ENCODE measurements at regions not wholly inside any gene's neighbourhood (a gene's known extent, or its start where the extent isn't known, plus 50 kb on each side); places are given as distances from the start of the nearest gene placed in this dataset.

DNA sequence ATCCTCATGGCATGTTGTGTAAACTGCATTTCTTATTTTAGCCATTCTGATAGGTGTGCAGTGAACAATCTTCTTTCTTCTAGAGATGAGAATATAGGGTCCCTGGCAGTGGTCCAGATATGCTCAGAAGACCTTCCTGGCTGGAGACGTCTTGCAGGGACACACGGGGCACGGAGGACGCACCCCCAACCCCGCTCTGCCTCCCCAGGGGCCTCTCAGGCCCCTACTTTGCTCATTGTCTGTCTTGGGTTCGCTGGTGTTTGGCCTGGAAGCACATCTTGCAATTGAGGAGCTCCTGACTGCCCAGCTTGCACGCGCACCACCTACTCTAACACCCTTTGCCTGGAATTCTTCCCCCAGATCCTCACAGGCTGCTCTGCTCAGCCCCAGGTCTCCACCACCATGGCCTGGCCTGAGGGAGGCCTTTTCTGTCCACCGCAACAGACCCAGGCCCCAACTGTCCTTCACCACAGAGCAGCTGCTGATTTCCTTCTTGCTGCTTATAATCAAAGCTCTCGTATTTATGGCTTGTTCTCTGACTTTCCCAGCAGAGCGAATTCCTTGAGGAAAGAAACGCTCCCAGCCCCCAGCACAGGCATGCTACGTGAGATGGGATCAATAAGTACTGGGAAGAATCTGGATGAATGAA lies 295.9 kb upstream of the HDAC4 start (continued):
- TF ChIP-seq PCBP2 (IDR thresholded peaks at IDR 0.05; ENCODE audit: low read depth, low read length, poor library complexity, severe bottlenecking) (no peak), MTA1 (IDR thresholded peaks at IDR 0.05; ENCODE audit: borderline replicate concordance) (no peak)
- TF ChIP-seq, protein P1, sequence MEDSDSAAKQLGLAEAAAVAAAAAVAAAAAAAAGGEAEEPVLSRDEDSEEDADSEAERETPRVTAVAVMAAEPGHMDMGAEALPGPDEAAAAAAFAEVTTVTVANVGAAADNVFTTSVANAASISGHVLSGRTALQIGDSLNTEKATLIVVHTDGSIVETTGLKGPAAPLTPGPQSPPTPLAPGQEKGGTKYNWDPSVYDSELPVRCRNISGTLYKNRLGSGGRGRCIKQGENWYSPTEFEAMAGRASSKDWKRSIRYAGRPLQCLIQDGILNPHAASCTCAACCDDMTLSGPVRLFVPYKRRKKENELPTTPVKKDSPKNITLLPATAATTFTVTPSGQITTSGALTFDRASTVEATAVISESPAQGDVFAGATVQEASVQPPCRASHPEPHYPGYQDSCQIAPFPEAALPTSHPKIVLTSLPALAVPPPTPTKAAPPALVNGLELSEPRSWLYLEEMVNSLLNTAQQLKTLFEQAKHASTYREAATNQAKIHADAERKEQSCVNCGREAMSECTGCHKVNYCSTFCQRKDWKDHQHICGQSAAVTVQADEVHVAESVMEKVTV (CRISPR knock-in tag; IDR thresholded peaks at IDR 0.05), result no peak

DNA sequence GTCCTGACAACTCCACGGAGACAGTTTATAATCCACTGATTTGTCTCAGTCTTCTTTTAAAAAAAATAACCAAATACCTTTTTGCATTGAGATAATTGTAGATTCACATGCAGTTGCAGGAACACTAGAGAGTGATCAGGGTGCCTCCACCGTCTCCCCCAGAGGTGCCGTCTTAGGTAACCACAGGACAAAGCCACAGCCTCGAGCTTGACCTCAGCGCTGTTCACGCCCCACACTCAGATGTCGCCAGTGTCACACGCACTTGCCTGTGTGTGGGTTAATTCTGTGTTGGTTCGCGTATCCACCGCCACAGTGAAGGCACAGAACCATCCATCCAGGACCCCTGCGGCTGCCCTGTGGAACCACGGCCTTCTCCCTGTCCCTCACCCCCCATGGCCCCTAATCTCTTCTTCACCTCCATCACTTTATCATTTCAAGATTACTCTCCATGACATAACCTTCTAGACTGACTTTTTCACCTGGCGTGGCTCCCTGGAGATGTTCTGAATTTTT lies 295.0 kb upstream of the HDAC4 start:
- Histone ChIP-seq H3K4me1 (replicated peaks in 1 of 2; ENCODE audit: control insufficient read depth in 2 of 2, insufficient read depth in 2 of 2, low read length in 2 of 2) (peaks cover 0 to 9% of the 10 kb centered on the region in 2 experiments; a peak in 2 of 5 replicates), H3K9me1 (ENCODE audit: control insufficient read depth, insufficient read depth, low read length) (no peaks in the 10 kb centered on the region), H3K4me2 (ENCODE audit: insufficient read depth, low read length) (no peak overlapping the region), H3K36me3 (ENCODE audit: control insufficient read depth, insufficient read depth, low read length) (no peaks in the 10 kb centered on the region), H3K27ac (ENCODE audit: extremely low read depth, low read depth, low read length) (no peak overlapping the region), H3K9me3 (replicated peaks; ENCODE audit: control insufficient read depth, insufficient read depth, low read depth, low read length) (no peaks in the 10 kb centered on the region), H4K20me1 (replicated peaks; ENCODE audit: control insufficient read depth, insufficient read depth, low read length) (no peaks in the 10 kb centered on the region), H3K9ac (ENCODE audit: insufficient read depth in 1 of 2, low read depth in 2 of 2, low read length in 2 of 2) (no peak overlapping the region), H2AFZ (ENCODE audit: low read depth, low read length) (no peak overlapping the region), H3K4me3 (no peak overlapping the region), H3K79me2 (ENCODE audit: control insufficient read depth, insufficient read depth, low read length) (no peaks in the 10 kb centered on the region), H3K27me3 (ENCODE audit: control insufficient read depth in 2 of 2, insufficient read depth in 2 of 2, low read length in 2 of 2) (peaks cover 2 to 33% of the 10 kb centered on the region in 2 experiments; a peak in 2 of 5 replicates)
- FAIRE-seq (no peak), DNase-seq (ENCODE audit: extremely low read depth in 1 of 4, low spot score in 3 of 4) (no peak), ATAC-seq (no peak)
- WGBS (ENCODE audit: insufficient coverage, low coverage, missing lambda C conversion rate), result 3% methylated on average over 13 of the region's 14 CpGs
- no TSS peak for BruUV-seq (replicated peaks)
- in situ Hi-C loops (cut with MboI), result no loop called here
- CTCF ChIA-PET (ENCODE audit: low intra/inter-chr PET ratio), result no interaction called here
- POLR2A ChIA-PET, result no interaction called here
- intact Hi-C loops (cut with micrococcal nuclease), result no loop called here
- TF ChIP-seq FOXK2 (conservative IDR thresholded peaks at IDR 0.05 in 1 of 2, IDR thresholded peaks at IDR 0.05 in 1 of 2; ENCODE audit: low read depth in 2 of 2), result no peak
- TF ChIP-seq ZNF408 (CRISPR knock-in tag; IDR thresholded peaks at IDR 0.05; ENCODE audit: low read depth), result no peak
- no peak for TF ChIP-seq MTA1 (IDR thresholded peaks at IDR 0.05; ENCODE audit: borderline replicate concordance)
- no peak for TF ChIP-seq SRSF9 (IDR thresholded peaks at IDR 0.05; ENCODE audit: borderline replicate concordance, low read depth, low read length)
- TF ChIP-seq, protein P2, sequence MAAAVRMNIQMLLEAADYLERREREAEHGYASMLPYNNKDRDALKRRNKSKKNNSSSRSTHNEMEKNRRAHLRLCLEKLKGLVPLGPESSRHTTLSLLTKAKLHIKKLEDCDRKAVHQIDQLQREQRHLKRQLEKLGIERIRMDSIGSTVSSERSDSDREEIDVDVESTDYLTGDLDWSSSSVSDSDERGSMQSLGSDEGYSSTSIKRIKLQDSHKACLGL (CRISPR knock-in tag; IDR thresholded peaks at IDR 0.05; ENCODE audit: borderline replicate concordance, poor library complexity, severe bottlenecking), result no peak
- TF ChIP-seq STAT5B (CRISPR knock-in tag; IDR thresholded peaks at IDR 0.05), result no peak
- TF ChIP-seq CTBP1 (IDR thresholded peaks at IDR 0.05; ENCODE audit: borderline replicate concordance), result no peak
- TF ChIP-seq ETV6 (IDR thresholded peaks at IDR 0.05; ENCODE audit: borderline replicate concordance in 1 of 2, low read depth in 2 of 2, low read length in 1 of 2), result no peak
- no peak for TF ChIP-seq ETV6 (CRISPR knock-in tag; IDR thresholded peaks at IDR 0.05; ENCODE audit: borderline replicate concordance)
- TF ChIP-seq ZNF445 (CRISPR knock-in tag; IDR thresholded peaks at IDR 0.05; ENCODE audit: low read depth), result no peak
- no peak for TF ChIP-seq IRF2 (CRISPR knock-in tag; IDR thresholded peaks at IDR 0.05)
- TF ChIP-seq SOX6 (IDR thresholded peaks at IDR 0.05), result no peak
- TF ChIP-seq NR2C2 (CRISPR knock-in tag; IDR thresholded peaks at IDR 0.05), result no peak
- TF ChIP-seq NR2C2 (tag; IDR thresholded peaks at IDR 0.05), result no peak
- no peak for TF ChIP-seq MYNN (IDR thresholded peaks at IDR 0.05)
- TF ChIP-seq MYNN (CRISPR knock-in tag; IDR thresholded peaks at IDR 0.05), result no peak
- TF ChIP-seq CHD1 (IDR thresholded peaks at IDR 0.05; ENCODE audit: low read length), result no peak
- TF ChIP-seq TEAD2 (tag; IDR thresholded peaks at IDR 0.05), result no peak
- TF ChIP-seq MYC (IDR thresholded peaks at IDR 0.05; ENCODE audit: low read depth, low read length), result no peak
- no peak for TF ChIP-seq MYC (CRISPR knock-in tag; IDR thresholded peaks at IDR 0.05; ENCODE audit: borderline replicate concordance, low read depth)
